Keratinocyte (primary cell): ENCODE measurements at regions not wholly inside any gene's neighbourhood (a gene's known extent, or its start where the extent isn't known, plus 50 kb on each side); places are given as distances from the start of the nearest gene placed in this dataset.

ENCODE experiments used
- EZH2 ChIP-seq: IDR thresholded peaks from one replicate; pipeline ENCODE4 v1.6.1; 2012; ENCODE audit warnings: inconsistent platforms, mild to moderate bottlenecking, low read length, moderate library complexity
- TF ChIP-seq, protein P1 (sequence below), 3 experiments: IDR thresholded peaks in 1 of 3; conservative IDR thresholded peaks in 1 of 3; optimal IDR thresholded peaks in 1 of 3; 2 replicates in 2 of 3; 3 replicates in 1 of 3; pipeline versions ENCODE3 to v1.5.1; 2011; ENCODE audit warnings: low read length in 3 of 3, mild to moderate bottlenecking in 3 of 3, moderate library complexity in 2 of 3, control low read depth in 1 of 3, inconsistent platforms in 1 of 3; ENCODE audit not compliant: insufficient read depth in 2 of 3; ENCODE audit errors: extremely low read depth in 1 of 3

GRCh38 chr18:59748628-59749360 lies 51.6 kb upstream of the CCBE1 start:
- TF ChIP-seq, protein P1, sequence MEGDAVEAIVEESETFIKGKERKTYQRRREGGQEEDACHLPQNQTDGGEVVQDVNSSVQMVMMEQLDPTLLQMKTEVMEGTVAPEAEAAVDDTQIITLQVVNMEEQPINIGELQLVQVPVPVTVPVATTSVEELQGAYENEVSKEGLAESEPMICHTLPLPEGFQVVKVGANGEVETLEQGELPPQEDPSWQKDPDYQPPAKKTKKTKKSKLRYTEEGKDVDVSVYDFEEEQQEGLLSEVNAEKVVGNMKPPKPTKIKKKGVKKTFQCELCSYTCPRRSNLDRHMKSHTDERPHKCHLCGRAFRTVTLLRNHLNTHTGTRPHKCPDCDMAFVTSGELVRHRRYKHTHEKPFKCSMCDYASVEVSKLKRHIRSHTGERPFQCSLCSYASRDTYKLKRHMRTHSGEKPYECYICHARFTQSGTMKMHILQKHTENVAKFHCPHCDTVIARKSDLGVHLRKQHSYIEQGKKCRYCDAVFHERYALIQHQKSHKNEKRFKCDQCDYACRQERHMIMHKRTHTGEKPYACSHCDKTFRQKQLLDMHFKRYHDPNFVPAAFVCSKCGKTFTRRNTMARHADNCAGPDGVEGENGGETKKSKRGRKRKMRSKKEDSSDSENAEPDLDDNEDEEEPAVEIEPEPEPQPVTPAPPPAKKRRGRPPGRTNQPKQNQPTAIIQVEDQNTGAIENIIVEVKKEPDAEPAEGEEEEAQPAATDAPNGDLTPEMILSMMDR (optimal IDR thresholded peaks at IDR 0.05 in 1 of 3, IDR thresholded peaks at IDR 0.05 in 1 of 3, conservative IDR thresholded peaks at IDR 0.05 in 1 of 3; ENCODE audit: extremely low read depth in 1 of 3, insufficient read depth in 2 of 3, low read length in 3 of 3), result no peak
- TF ChIP-seq EZH2, result no peak
